ENCODE measurements at regions not wholly inside any gene's neighbourhood (a gene's known extent, or its start where the extent isn't known, plus 50 kb on each side); places are given as distances from the start of the nearest gene placed in this dataset.

DNA sequence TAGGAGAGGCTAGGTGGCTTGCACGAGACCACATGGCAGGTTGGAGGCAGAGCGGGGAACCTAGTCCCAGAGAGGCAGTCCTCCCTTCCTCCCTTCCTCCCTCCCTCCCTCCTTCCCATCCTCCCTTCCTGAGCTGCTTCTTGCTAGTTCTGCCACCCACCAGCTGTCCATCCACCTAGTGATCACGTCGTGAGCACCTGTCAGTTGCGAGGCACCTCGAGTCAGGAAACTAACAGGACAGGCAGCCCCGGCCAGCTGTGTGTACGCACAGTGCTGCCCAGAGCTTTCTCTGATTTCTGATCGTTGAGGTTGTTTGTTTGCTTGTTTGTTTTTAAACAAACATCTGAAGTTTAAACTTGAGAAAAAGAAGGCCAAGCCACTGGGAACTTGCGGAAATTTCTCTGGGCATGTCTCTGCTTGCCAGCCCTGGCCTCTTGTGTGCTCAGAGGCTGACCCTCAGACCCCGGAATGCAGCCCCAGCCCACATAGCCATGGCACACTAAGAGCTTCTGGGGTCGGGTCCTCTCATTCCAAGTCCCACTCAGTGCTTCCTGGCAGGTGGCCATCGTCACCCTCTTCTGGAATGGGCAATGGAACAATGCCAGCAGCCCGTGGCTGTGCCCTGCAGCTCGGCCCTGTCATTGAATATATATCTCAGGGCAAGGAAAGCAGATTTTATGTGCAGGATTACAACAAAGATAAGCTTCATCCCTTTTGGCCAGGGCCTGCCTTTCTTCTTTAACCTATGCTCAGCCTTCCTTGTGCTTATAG lies 174.0 kb downstream of the KATNIP start:
- H3K4me2 ChIP-seq: no peak overlapping the region
- H3K4me3 ChIP-seq: no peak overlapping the region
- ChIA-PET POLR2A (ENCODE audit: unreplicated experiment) (no interaction called here), CTCF (interaction anchor here (0.5 kb wide), 1 partner anchor 209 kb away, joined by 3 read pairs; no protein-coding TSS in a partner anchor)
- no peaks in the 10 kb centered on the region for H3K9me2 ChIP-seq (ENCODE audit: insufficient read depth)
- H3K79me2 ChIP-seq (ENCODE audit: low read depth): no peaks in the 10 kb centered on the region
- no peak overlapping the region for H3K27ac ChIP-seq
- 0 out of 2 replicates have a peak, but pooled peaks cover 7% of the 10 kb centered on the region for H3K36me3 ChIP-seq (ENCODE audit: low read depth)
- TF ChIP-seq EZH2 (IDR thresholded peaks at IDR 0.05; ENCODE audit: low read depth): no peak
- TF ChIP-seq, protein P1, sequence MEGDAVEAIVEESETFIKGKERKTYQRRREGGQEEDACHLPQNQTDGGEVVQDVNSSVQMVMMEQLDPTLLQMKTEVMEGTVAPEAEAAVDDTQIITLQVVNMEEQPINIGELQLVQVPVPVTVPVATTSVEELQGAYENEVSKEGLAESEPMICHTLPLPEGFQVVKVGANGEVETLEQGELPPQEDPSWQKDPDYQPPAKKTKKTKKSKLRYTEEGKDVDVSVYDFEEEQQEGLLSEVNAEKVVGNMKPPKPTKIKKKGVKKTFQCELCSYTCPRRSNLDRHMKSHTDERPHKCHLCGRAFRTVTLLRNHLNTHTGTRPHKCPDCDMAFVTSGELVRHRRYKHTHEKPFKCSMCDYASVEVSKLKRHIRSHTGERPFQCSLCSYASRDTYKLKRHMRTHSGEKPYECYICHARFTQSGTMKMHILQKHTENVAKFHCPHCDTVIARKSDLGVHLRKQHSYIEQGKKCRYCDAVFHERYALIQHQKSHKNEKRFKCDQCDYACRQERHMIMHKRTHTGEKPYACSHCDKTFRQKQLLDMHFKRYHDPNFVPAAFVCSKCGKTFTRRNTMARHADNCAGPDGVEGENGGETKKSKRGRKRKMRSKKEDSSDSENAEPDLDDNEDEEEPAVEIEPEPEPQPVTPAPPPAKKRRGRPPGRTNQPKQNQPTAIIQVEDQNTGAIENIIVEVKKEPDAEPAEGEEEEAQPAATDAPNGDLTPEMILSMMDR (conservative IDR thresholded peaks at IDR 0.05): no peak
- no peaks in the 10 kb centered on the region for H3F3A ChIP-seq (ENCODE audit: insufficient read depth, low read depth)
- intact Hi-C loops (cut with micrococcal nuclease; ENCODE audit: unreplicated experiment): no loop called here
- DNase-seq: no peak
- no peaks in the 10 kb centered on the region for H3K4me1 ChIP-seq (replicated peaks; ENCODE audit: insufficient read depth)
- no peaks in the 10 kb centered on the region for H4K20me1 ChIP-seq (ENCODE audit: insufficient read depth)
- no peaks in the 10 kb centered on the region for H3K9me3 ChIP-seq (ENCODE audit: insufficient read depth, low read depth)
- no TSS peak for BruUV-seq (replicated peaks)
- no peak overlapping the region for H2AFZ ChIP-seq
- H3K27me3 ChIP-seq (ENCODE audit: insufficient read depth, low read depth): no peaks in the 10 kb centered on the region

DNA sequence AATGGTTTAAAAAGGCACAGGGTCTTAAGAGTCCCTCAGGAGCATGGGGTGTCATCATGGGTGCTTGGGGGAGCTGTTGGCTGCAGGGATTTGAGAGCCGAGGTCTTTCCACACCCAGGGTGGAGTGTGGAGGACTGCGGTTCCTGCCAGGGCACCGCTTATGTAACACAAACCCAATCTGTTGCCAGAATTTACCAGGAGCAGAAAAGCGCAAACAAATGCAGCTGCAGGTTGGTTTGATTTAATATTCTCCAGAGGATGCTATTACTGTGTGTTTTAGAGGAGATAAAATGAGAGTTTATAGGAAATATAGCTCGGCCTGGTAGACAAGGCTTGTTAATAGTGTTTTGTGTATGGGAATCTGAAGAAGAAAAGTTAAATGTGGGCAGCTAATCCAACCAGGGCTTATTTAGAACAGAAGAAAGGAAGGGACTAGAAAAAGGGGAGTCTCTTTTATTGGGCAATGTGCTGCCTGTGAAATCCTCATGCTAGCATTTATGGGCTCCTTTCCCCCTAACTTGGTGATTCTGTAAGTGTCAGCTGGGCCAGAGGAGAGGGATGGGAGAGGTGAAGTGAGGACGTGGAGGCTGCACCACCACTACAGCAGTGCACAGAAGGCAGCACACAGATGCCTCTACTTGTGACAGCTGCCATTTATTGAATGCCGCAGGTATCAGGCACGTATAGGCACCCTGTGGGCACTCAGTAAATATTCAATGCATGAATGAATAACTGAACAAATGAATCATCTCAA lies 174.7 kb downstream of the KATNIP start:
- no peaks in the 10 kb centered on the region for H3K4me1 ChIP-seq (replicated peaks; ENCODE audit: insufficient read depth)
- no peak for DNase-seq
- H3K9me2 ChIP-seq (ENCODE audit: insufficient read depth): no peaks in the 10 kb centered on the region
- H3K36me3 ChIP-seq (ENCODE audit: low read depth): 0 out of 2 replicates have a peak, but pooled peaks cover 7% of the 10 kb centered on the region
- H3K79me2 ChIP-seq (ENCODE audit: low read depth): no peaks in the 10 kb centered on the region
- no peak overlapping the region for H3K4me3 ChIP-seq
- intact Hi-C loops (cut with micrococcal nuclease; ENCODE audit: unreplicated experiment): no loop called here
- ChIA-PET POLR2A (ENCODE audit: unreplicated experiment) (no interaction called here), CTCF (interaction anchor here (0.5 kb wide), 1 partner anchor 210 kb away, joined by 3 read pairs; no protein-coding TSS in a partner anchor)
- H3K27me3 ChIP-seq (ENCODE audit: insufficient read depth, low read depth): no peaks in the 10 kb centered on the region
- no peak overlapping the region for H2AFZ ChIP-seq
- H3F3A ChIP-seq (ENCODE audit: insufficient read depth, low read depth): no peaks in the 10 kb centered on the region
- no TSS peak for BruUV-seq (replicated peaks)
- TF ChIP-seq, protein P1 (conservative IDR thresholded peaks at IDR 0.05): no peak
- no peak for TF ChIP-seq EZH2 (IDR thresholded peaks at IDR 0.05; ENCODE audit: low read depth)
- H3K9me3 ChIP-seq (ENCODE audit: insufficient read depth, low read depth): no peaks in the 10 kb centered on the region
- H3K27ac ChIP-seq: no peak overlapping the region
- no peaks in the 10 kb centered on the region for H4K20me1 ChIP-seq (ENCODE audit: insufficient read depth)
- no peak overlapping the region for H3K4me2 ChIP-seq

DNA sequence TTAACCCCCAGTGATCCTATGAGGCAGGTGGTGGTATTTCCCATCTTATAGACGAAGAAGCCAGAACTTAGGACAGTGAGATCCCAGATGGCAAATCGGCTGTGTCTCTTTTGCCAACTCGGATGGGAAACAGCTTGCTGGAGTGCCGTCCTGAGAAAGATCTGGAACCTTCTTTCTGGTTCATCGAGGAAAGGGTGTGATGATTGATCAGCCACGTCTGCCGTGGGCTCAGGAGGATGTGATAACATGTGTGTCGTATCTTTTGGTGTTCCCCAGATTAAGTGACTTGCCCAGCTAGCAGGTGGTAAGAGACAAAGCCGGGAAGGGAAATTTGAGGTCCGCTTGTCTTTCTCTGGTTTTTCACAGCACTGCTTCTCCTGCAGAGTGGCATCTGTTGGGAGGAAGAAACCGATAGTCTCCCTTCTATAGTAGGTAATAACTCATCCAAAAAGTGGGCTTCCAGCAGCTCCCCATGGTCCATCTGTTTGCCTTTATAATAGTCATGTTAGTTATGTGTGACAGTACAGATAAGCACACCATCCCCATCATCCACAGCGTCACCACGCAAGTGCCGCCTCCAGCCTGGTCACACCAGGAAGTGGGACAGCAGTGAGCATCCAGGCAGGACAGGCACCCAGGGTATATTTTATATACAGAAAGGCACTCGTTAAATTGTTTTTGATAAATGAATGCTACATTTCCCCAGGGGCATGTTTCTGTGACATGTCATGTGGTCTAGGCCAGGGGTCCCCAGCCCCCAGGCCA lies 175.5 kb downstream of the KATNIP start:
- H3K36me3 ChIP-seq (ENCODE audit: low read depth): 0 out of 2 replicates have a peak, but pooled peaks cover 7% of the 10 kb centered on the region
- DNase-seq: no peak
- no peak overlapping the region for H3K4me3 ChIP-seq
- H2AFZ ChIP-seq: no peak overlapping the region
- intact Hi-C loops (cut with micrococcal nuclease; ENCODE audit: unreplicated experiment): no loop called here
- H3K4me2 ChIP-seq: no peak overlapping the region
- CTCF ChIA-PET: no interaction called here
- POLR2A ChIA-PET (ENCODE audit: unreplicated experiment): no interaction called here
- no peaks in the 10 kb centered on the region for H3F3A ChIP-seq (ENCODE audit: insufficient read depth, low read depth)
- TF ChIP-seq, protein P1 (conservative IDR thresholded peaks at IDR 0.05): no peak
- TF ChIP-seq EZH2 (IDR thresholded peaks at IDR 0.05; ENCODE audit: low read depth): no peak
- H4K20me1 ChIP-seq (ENCODE audit: insufficient read depth): no peaks in the 10 kb centered on the region
- no peaks in the 10 kb centered on the region for H3K27me3 ChIP-seq (ENCODE audit: insufficient read depth, low read depth)
- H3K9me3 ChIP-seq (ENCODE audit: insufficient read depth, low read depth): no peaks in the 10 kb centered on the region
- no TSS peak for BruUV-seq (replicated peaks)
- H3K9me2 ChIP-seq (ENCODE audit: insufficient read depth): no peaks in the 10 kb centered on the region
- H3K79me2 ChIP-seq (ENCODE audit: low read depth): no peaks in the 10 kb centered on the region
- no peaks in the 10 kb centered on the region for H3K4me1 ChIP-seq (replicated peaks; ENCODE audit: insufficient read depth)
- no peak overlapping the region for H3K27ac ChIP-seq

Measured in PC-9 (cell line).